Anterior cingulate cortex (tissue), 58 donors: ENCODE measurements at regions not wholly inside any gene's neighbourhood (a gene's known extent, or its start where the extent isn't known, plus 50 kb on each side); places are given as distances from the start of the nearest gene placed in this dataset.

Experiments used
- DNase-seq, 58 donors: peaks; one replicate each; lab custom pipeline; 2025; lab: John Stamatoyannopoulos, UW

GRCh38 chr11:34564406-34564805 is 50.8 kb upstream of the ELF5 start:
- no peak for DNase-seq

DNA sequence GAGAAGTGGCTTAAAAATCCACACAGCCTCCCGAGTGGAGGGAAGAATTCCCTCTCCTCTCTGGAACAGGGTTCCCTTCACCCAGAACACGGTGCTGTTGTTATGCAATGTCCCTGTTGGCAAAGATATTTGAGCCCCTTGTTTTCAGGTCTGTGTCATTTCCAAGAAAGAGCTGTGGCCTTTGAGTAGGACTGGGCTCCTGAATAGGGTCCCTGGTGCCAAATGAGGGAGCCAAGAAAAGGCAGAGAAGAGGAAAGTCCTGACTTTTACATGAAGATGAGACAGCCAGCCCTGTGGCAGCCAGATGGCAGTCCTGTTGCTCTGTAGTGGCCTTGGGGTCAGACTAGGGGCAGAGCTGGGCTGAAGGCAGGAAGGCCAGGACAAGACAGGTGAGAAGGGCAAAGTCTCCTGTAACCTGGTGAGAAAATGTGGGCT is 51.2 kb upstream of the ELF5 start:
- DNase-seq = peak in 37 of 58 donors; percentile 3 to 81 (median 37)

GRCh38 chr11:34565417-34566207 is 52.0 kb upstream of the ELF5 start:
- DNase-seq = no peak

DNA sequence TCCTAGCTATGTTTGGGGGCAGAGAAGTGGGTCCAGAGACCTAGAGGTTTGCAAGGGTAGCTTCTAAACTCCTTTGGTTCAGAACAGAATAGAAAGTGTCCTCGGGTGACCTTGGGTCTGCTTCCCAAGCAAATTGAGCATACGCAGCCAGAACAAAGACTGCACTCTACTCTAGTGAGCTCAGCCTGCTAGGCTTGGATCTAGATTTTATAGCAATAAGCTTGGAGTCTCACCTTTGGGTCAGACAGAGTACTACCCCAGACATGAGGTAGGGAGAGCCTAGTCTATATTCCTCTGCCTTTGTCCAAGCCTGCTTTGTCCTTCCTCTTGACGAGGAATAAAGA is 52.6 kb upstream of the ELF5 start:
- no peak for DNase-seq

- no peak for DNase-seq
Measured at GRCh38 chr11:34566736-34567135, 53.1 kb upstream of the ELF5 start.

GRCh38 chr11:34567733-34568132 is 53.2 kb upstream of the EHF start:
- no peak for DNase-seq

DNA sequence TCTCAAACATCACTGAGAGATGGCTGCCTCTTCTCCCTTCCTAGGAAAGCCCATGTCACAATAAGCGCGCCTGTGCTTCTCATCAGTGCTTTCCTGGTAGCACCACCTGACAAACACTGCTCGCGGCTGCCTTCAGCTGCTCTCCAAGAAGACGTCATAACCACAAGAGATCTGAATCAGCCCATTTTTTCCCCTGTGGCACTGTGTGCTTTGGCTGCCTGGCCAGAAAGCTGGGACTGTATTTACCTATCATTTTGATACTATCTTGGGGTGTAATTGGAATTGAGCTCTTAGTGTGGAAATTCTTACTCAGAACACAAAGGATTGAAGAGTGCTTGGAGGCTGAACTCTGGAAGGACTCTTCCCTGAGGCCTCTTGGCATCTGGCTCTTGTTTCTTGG is 50.3 kb upstream of the EHF start:
- no peak for DNase-seq
